Peyer's patch (tissue), 4 donors: ENCODE measurements at regions not wholly inside any gene's neighbourhood (a gene's known extent, or its start where the extent isn't known, plus 50 kb on each side); places are given as distances from the start of the nearest gene placed in this dataset.

Experiments used
- CTCF ChIP-seq, 6 experiments: fragments of 450-650 bp in 4 of 6; fragments of 200-600 bp in 2 of 6; sonication (generic) in 1 of 6; IDR thresholded peaks; one replicate each; pipeline ENCODE4 v1.5.1; 2017 to 2019; ENCODE audit warnings: antibody characterized with exemption in 6 of 6, mild to moderate bottlenecking in 3 of 6, moderate library complexity in 1 of 6
- POLR2A ChIP-seq, 2 donors: fragments of 450-650 bp; IDR thresholded peaks; one replicate each; pipeline ENCODE4 v1.5.1; 2017; ENCODE audit warnings: antibody characterized with exemption in 2 of 2, mild to moderate bottlenecking in 2 of 2, moderate library complexity in 2 of 2

DNA sequence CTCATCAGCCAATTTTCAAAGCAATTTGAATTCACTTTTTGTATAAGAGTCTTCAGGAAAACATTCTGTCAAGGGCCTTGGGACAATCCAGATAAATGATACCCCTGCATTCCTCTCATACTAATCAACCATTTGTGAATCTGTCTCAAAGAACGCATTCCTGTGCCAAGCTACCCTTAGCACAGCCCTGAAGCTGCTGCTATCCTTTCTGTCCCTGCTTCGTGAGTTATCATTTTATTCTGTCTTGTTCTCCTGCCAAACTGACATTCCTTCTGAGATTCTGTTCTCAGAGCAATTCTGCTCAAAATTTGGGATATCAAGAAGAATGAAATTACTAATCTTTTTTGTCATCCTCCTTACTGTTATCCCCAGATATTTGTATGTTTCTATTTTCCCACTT, 213.9 kb upstream of the STXBP5 start:
- no peak for TF ChIP-seq CTCF (IDR thresholded peaks at IDR 0.05)
- TF ChIP-seq POLR2A (IDR thresholded peaks at IDR 0.05), result no peak
